ENCODE measurements at regions not wholly inside any gene's neighbourhood (a gene's known extent, or its start where the extent isn't known, plus 50 kb on each side); places are given as distances from the start of the nearest gene placed in this dataset.

- H3K4me3 ChIP-seq (ENCODE audit: low read depth, low read length) = no peak overlapping the region
- TF ChIP-seq CTCF (IDR thresholded peaks at IDR 0.05; ENCODE audit: borderline replicate concordance, insufficient read depth, low read depth, low read length) = no peak
Observed at GRCh38 chr16:85473323-85473722, 139.8 kb upstream of the GSE1 start.

GRCh38 chr16:85473909-85474620, 139.1 kb upstream of the GSE1 start:
- no peak for TF ChIP-seq CTCF (IDR thresholded peaks at IDR 0.05; ENCODE audit: borderline replicate concordance, insufficient read depth, low read depth, low read length)
- no peak overlapping the region for H3K4me3 ChIP-seq (ENCODE audit: low read depth, low read length)

GRCh38 chr16:85474621-85475217, 138.4 kb upstream of the GSE1 start:
- no peak overlapping the region for H3K4me3 ChIP-seq (ENCODE audit: low read depth, low read length)
- TF ChIP-seq CTCF (IDR thresholded peaks at IDR 0.05; ENCODE audit: borderline replicate concordance, insufficient read depth, low read depth, low read length) = no peak

- H3K4me3 ChIP-seq (ENCODE audit: low read depth, low read length) = no peak overlapping the region
- TF ChIP-seq CTCF (IDR thresholded peaks at IDR 0.05; ENCODE audit: borderline replicate concordance, insufficient read depth, low read depth, low read length) = no peak
Observed at GRCh38 chr16:85475233-85475632, 137.9 kb upstream of the GSE1 start.

- TF ChIP-seq CTCF (IDR thresholded peaks at IDR 0.05; ENCODE audit: borderline replicate concordance, insufficient read depth, low read depth, low read length) = no peak
- no peak overlapping the region for H3K4me3 ChIP-seq (ENCODE audit: low read depth, low read length)
Observed at GRCh38 chr16:85475691-85476300, 137.3 kb upstream of the GSE1 start.

- no peak for TF ChIP-seq CTCF (IDR thresholded peaks at IDR 0.05; ENCODE audit: borderline replicate concordance, insufficient read depth, low read depth, low read length)
- no peak overlapping the region for H3K4me3 ChIP-seq (ENCODE audit: low read depth, low read length)
Observed at GRCh38 chr16:85476389-85476788, 136.7 kb upstream of the GSE1 start.

Data from GM12875 (cell line).